HepG2 (cell line): ENCODE measurements at regions not wholly inside any gene's neighbourhood (a gene's known extent, or its start where the extent isn't known, plus 50 kb on each side); places are given as distances from the start of the nearest gene placed in this dataset.

Experiments used
- ATAC-seq: fragments of 200-7000 bp; cut with Tn5 transposase; 3 replicates; pipeline ENCODE4 v1.9.1; 2020; ENCODE audit warnings: mild to moderate bottlenecking, moderate library complexity
- BruUV-seq: library from RNA; stranded (reverse); fragments of 400-500 nt; replicated peaks from 2 replicates; lab custom pipeline; 2021; lab: Mats Ljungman, UMichigan
- CTCF ChIA-PET: fragments of 300-600 bp; formaldehyde crosslinking; extraction: SDS; loops from one replicate; lab custom pipeline; 2021; ENCODE audit warnings: low total read pairs, inconsistent platforms, low intra/inter-chr PET ratio; lab: Yijun Ruan, JAX
- POLR2A ChIA-PET: fragments of 350-600 bp; sonication (Branson Sonifier 250); formaldehyde crosslinking; loops from one replicate; lab custom pipeline; 2020; ENCODE audit warnings: antibody characterized with exemption, inconsistent platforms; lab: Yijun Ruan, JAX
- DNase-seq: peaks from one replicate; pipeline ENCODE4 v3.0.0-alpha.2; 2015; ENCODE audit warnings: low spot score
- FAIRE-seq: peaks from 3 replicates; lab custom pipeline; 2011; peaks lifted over from hg19 to GRCh38; lab: Jason Lieb, UNC
- H2AFZ ChIP-seq: one replicate; pipeline ENCODE4 v1.6.1; 2011; ENCODE audit warnings: low read length, inconsistent platforms
- H3K27ac ChIP-seq: fragments of 300-600 bp; 3 replicates; pipeline ENCODE4 v1.8.0; 2011; ENCODE audit warnings: mixed run types, mild to moderate bottlenecking, mixed read lengths, low read length, inconsistent platforms; ENCODE audit not compliant: insufficient read depth; ENCODE audit errors: extremely low read length
- H3K27me3 ChIP-seq, 2 experiments: fragments of 200-600 bp in 1 of 2; 2 replicates in 1 of 2; 3 replicates in 1 of 2; pipeline versions ENCODE4 v1.6.0 to v1.8.0; 2011; ENCODE audit warnings: low read length in 2 of 2, mild to moderate bottlenecking in 2 of 2, moderate library complexity in 2 of 2, inconsistent platforms in 1 of 2; ENCODE audit not compliant: insufficient read depth in 2 of 2, control insufficient read depth in 1 of 2
- H3K36me3 ChIP-seq, 2 experiments: fragments of 200-600 bp in 1 of 2; replicated peaks in 1 of 2; 2 replicates in 1 of 2; 3 replicates in 1 of 2; pipeline versions ENCODE4 v1.5.1 to v1.8.0; 2011; ENCODE audit warnings: low read length in 2 of 2, inconsistent platforms in 1 of 2; ENCODE audit not compliant: insufficient read depth in 2 of 2, control insufficient read depth in 1 of 2
- H3K4me1 ChIP-seq: 2 replicates; pipeline ENCODE4 v1.5.1; 2012; ENCODE audit warnings: low read length, inconsistent platforms; ENCODE audit not compliant: insufficient read depth
- H3K4me2 ChIP-seq: 2 replicates; pipeline ENCODE4 v1.6.0; 2011; ENCODE audit warnings: low read depth, low read length, inconsistent platforms
- H3K4me3 ChIP-seq, 3 experiments: fragments of 200-600 bp in 1 of 3; sonication (generic), shearing (Covaris generic) in 1 of 3; replicated peaks in 1 of 3; 2 replicates each; pipeline ENCODE4 v1.5.1; 2011 to 2016; ENCODE audit warnings: low read length in 3 of 3, inconsistent platforms in 2 of 3, low read depth in 2 of 3, mild to moderate bottlenecking in 2 of 3, control low read depth in 1 of 3, mixed read lengths in 1 of 3; ENCODE audit not compliant: insufficient read depth in 1 of 3
- H3K79me2 ChIP-seq: one replicate; pipeline ENCODE4 v1.6.1; 2011; ENCODE audit warnings: low read length, inconsistent platforms; ENCODE audit not compliant: insufficient read depth
- H3K9ac ChIP-seq: 2 replicates; pipeline ENCODE4 v1.6.0; 2011; ENCODE audit warnings: mild to moderate bottlenecking, low read depth, low read length, inconsistent platforms; ENCODE audit not compliant: insufficient read depth
- H3K9me3 ChIP-seq: 2 replicates; pipeline ENCODE4 v1.5.1; 2012; ENCODE audit warnings: mild to moderate bottlenecking, low read length
- H4K20me1 ChIP-seq: 2 replicates; pipeline ENCODE4 v1.6.0; 2011; ENCODE audit warnings: inconsistent platforms, mild to moderate bottlenecking, low read length, moderate library complexity; ENCODE audit not compliant: insufficient read depth
- BHLHE40 ChIP-seq: IDR thresholded peaks from 2 replicates; pipeline ENCODE4 v1.6.1; 2011; ENCODE audit warnings: low read length, improper control_type of control experiment
- CENPT ChIP-seq: sonication (generic); formaldehyde crosslinking; IDR thresholded peaks from 2 replicates; pipeline ENCODE4 v1.8.0; 2022; ENCODE audit warnings: low read depth, mild to moderate bottlenecking, moderate library complexity, missing genetic modification reagents
- ELK4 ChIP-seq: sonication (generic); formaldehyde crosslinking; IDR thresholded peaks from 2 replicates; pipeline ENCODE4 v1.9.0; 2021; ENCODE audit warnings: missing genetic modification reagents, borderline replicate concordance
- KDM4B ChIP-seq: sonication (generic); formaldehyde crosslinking; IDR thresholded peaks from 2 replicates; pipeline ENCODE4 v1.4.0; 2020; ENCODE audit warnings: missing genetic modification reagents
- MAFF ChIP-seq: IDR thresholded peaks from 2 replicates; pipeline ENCODE4 v1.6.1; 2011; ENCODE audit warnings: low read depth, low read length, improper control_type of control experiment
- MXD3 ChIP-seq: IDR thresholded peaks from 2 replicates; pipeline ENCODE4 v1.6.1; 2016; ENCODE audit warnings: mild to moderate bottlenecking, missing biosample characterization, missing genetic modification reagents
- NAIF1 ChIP-seq: sonication (generic); formaldehyde crosslinking; IDR thresholded peaks from 2 replicates; pipeline ENCODE4 v1.5.0; 2020; ENCODE audit warnings: mild to moderate bottlenecking, missing genetic modification reagents, borderline replicate concordance
- TAF1 ChIP-seq: sonication (generic); formaldehyde crosslinking; IDR thresholded peaks from 2 replicates; pipeline ENCODE4 v1.4.0; 2020; ENCODE audit warnings: missing genetic modification reagents
- TP53 ChIP-seq: sonication (generic); formaldehyde crosslinking; conservative IDR thresholded peaks from 2 replicates; pipeline ENCODE4 v1.4.0; 2020; ENCODE audit warnings: missing genetic modification reagents
- ZNF460 ChIP-seq: sonication (generic); formaldehyde crosslinking; IDR thresholded peaks from 2 replicates; pipeline ENCODE4 v1.5.1; 2020; ENCODE audit warnings: missing genetic modification reagents, mild to moderate bottlenecking, borderline replicate concordance
- ZNF546 ChIP-seq: sonication (generic); formaldehyde crosslinking; conservative IDR thresholded peaks from 2 replicates; pipeline ENCODE4 v1.8.1; 2023; ENCODE audit warnings: mild to moderate bottlenecking, missing genetic modification reagents
- ZNF552 ChIP-seq: sonication (generic); formaldehyde crosslinking; IDR thresholded peaks from 2 replicates; pipeline ENCODE4 v1.9.0; 2022; ENCODE audit warnings: missing genetic modification reagents, mild to moderate bottlenecking, borderline replicate concordance
- WGBS: methylation state at CpG from one replicate; pipeline ENCODE4 v1.1.6; 2017; ENCODE audit warnings: low lambda C conversion rate; 5-methylcytosine and 5-hydroxymethylcytosine counted together
- in situ Hi-C: cut with HindIII; loops from 2 replicates; pipeline ENCODE4 v1.10.0; 2017; ENCODE audit warnings: low pct_unique_long_range_greater_than_20kb; ENCODE audit not compliant: extremely low pct_ligation_motif_present
- intact Hi-C: fragments of 100-400 bp; cut with micrococcal nuclease; formaldehyde crosslinking; loops from one replicate; pipeline ENCODE4 v1.10.0; 2022; ENCODE audit not compliant: unreplicated experiment
- TF ChIP-seq, protein P1 (sequence below): sonication (generic); formaldehyde crosslinking; IDR thresholded peaks from 2 replicates; pipeline ENCODE4 v1.5.0; 2020; ENCODE audit warnings: mild to moderate bottlenecking, missing genetic modification reagents, moderate library complexity
- TF ChIP-seq, protein P2 (sequence below): sonication (generic); formaldehyde crosslinking; IDR thresholded peaks from 2 replicates; pipeline ENCODE4 v1.4.0; 2020; ENCODE audit warnings: missing genetic modification reagents, borderline replicate concordance

DNA sequence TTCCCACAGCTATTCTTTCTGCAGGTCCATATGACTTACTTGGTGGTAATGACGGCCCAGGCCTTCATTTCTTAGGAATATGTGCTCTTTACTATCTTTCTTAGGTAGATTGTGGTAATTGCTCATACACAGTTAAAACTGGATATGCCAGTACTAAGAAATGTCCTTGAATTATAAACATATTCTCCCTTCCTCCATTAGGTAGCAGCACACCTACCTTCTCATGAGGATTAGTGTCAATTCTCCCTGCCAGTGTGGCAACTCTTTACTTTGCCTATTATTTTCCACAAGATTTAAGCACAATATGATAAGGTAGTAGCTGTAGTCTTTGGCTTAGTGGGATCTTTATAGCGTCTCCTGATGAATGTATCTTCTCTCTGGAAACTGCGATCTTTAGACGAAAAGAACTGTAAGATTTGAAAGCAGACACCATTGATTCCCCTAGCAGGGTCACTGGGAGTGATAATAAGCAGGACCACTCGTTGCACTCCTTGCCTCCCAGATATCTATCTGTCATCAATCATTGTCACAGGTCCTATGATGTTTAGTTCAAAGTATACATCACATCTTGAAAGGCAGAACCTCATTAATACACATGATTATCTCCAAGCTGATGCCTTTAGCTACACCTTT lies 1240.7 kb downstream of the C4orf33 start:
- WGBS = 2% methylated on average over 5 of the region's 5 CpGs
- H3K27ac ChIP-seq = no peak overlapping the region
- H3K79me2 ChIP-seq = no peaks in the 10 kb centered on the region
- H2AFZ ChIP-seq = no peak overlapping the region
- POLR2A ChIA-PET = no interaction called here
- in situ Hi-C loops (no loop called here), intact Hi-C loops (no loop called here)
- ATAC-seq = peak; percentile 53; the same call in 2 of the 3 replicates
- peak; percentile 2 for DNase-seq
- no TSS peak for BruUV-seq
- H4K20me1 ChIP-seq = no peaks in the 10 kb centered on the region
- H3K4me2 ChIP-seq = no peak overlapping the region
- H3K4me1 ChIP-seq = no peaks in the 10 kb centered on the region
- no peaks in the 10 kb centered on the region for H3K36me3 ChIP-seq
- no peak overlapping the region for H3K4me3 ChIP-seq
- H3K9me3 ChIP-seq = no peaks in the 10 kb centered on the region
- no peaks in the 10 kb centered on the region for H3K27me3 ChIP-seq
- H3K9ac ChIP-seq = no peak overlapping the region
- no peak for FAIRE-seq
- TF ChIP-seq BHLHE40 (no peak), ZNF552 (CRISPR knock-in tag) (no peak), ELK4 (no peak), KDM4B (CRISPR knock-in tag) (no peak)
- TF ChIP-seq, protein P1, sequence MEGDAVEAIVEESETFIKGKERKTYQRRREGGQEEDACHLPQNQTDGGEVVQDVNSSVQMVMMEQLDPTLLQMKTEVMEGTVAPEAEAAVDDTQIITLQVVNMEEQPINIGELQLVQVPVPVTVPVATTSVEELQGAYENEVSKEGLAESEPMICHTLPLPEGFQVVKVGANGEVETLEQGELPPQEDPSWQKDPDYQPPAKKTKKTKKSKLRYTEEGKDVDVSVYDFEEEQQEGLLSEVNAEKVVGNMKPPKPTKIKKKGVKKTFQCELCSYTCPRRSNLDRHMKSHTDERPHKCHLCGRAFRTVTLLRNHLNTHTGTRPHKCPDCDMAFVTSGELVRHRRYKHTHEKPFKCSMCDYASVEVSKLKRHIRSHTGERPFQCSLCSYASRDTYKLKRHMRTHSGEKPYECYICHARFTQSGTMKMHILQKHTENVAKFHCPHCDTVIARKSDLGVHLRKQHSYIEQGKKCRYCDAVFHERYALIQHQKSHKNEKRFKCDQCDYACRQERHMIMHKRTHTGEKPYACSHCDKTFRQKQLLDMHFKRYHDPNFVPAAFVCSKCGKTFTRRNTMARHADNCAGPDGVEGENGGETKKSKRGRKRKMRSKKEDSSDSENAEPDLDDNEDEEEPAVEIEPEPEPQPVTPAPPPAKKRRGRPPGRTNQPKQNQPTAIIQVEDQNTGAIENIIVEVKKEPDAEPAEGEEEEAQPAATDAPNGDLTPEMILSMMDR = peak; percentile 43
- TF ChIP-seq, all 625 proteins: peak for 1
- CTCF ChIA-PET = no interaction called here

GRCh38 chr4:130338851-130339250 lies 1242.9 kb downstream of the C4orf33 start:
- in situ Hi-C loops (no loop called here), intact Hi-C loops (no loop called here)
- DNase-seq = no peak
- no TSS peak for BruUV-seq
- Histone ChIP-seq H3K36me3 (no peaks in the 10 kb centered on the region), H3K4me3 (no peak overlapping the region), H3K79me2 (no peaks in the 10 kb centered on the region), H3K9me3 (no peaks in the 10 kb centered on the region), H3K27ac (no peak overlapping the region), H4K20me1 (no peaks in the 10 kb centered on the region), H3K27me3 (no peaks in the 10 kb centered on the region), H2AFZ (no peak overlapping the region), H3K9ac (no peak overlapping the region), H3K4me2 (no peak overlapping the region), H3K4me1 (no peaks in the 10 kb centered on the region)
- CTCF ChIA-PET = no interaction called here
- POLR2A ChIA-PET = no interaction called here
- 17% methylated on average over 1 of the region's 1 CpG for WGBS
- no peak for ATAC-seq
- no peak for FAIRE-seq
- TF ChIP-seq ZNF460 (no peak), MXD3 (no peak), TAF1 (CRISPR knock-in tag) (no peak), MAFF (no peak), CENPT (CRISPR knock-in tag) (no peak), ZNF546 (CRISPR knock-in tag) (no peak), TP53 (CRISPR knock-in tag) (no peak), NAIF1 (CRISPR knock-in tag) (no peak)
- TF ChIP-seq, protein P2, sequence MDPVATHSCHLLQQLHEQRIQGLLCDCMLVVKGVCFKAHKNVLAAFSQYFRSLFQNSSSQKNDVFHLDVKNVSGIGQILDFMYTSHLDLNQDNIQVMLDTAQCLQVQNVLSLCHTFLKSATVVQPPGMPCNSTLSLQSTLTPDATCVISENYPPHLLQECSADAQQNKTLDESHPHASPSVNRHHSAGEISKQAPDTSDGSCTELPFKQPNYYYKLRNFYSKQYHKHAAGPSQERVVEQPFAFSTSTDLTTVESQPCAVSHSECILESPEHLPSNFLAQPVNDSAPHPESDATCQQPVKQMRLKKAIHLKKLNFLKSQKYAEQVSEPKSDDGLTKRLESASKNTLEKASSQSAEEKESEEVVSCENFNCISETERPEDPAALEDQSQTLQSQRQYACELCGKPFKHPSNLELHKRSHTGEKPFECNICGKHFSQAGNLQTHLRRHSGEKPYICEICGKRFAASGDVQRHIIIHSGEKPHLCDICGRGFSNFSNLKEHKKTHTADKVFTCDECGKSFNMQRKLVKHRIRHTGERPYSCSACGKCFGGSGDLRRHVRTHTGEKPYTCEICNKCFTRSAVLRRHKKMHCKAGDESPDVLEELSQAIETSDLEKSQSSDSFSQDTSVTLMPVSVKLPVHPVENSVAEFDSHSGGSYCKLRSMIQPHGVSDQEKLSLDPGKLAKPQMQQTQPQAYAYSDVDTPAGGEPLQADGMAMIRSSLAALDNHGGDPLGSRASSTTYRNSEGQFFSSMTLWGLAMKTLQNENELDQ (CRISPR knock-in tag) = no peak
